Epithelial cell of proximal tubule (primary cell): ENCODE measurements at regions not wholly inside any gene's neighbourhood (a gene's known extent, or its start where the extent isn't known, plus 50 kb on each side); places are given as distances from the start of the nearest gene placed in this dataset.

Source experiments
- DNase-seq: peaks from one replicate; pipeline ENCODE4 v3.0.0-alpha.2; 2011; ENCODE audit warnings: low read depth
- H3K4me3 ChIP-seq: 2 replicates; pipeline ENCODE4 v1.5.1; 2011; ENCODE audit warnings: low read depth, mild to moderate bottlenecking, low read length
- CTCF ChIP-seq: conservative IDR thresholded peaks from 2 replicates; pipeline ENCODE4 v1.5.1; 2012; ENCODE audit warnings: low read depth, mild to moderate bottlenecking, low read length

GRCh38 chr19:30117636-30118145, 175.7 kb downstream of the URI1 start:
- DNase-seq: no peak
- H3K4me3 ChIP-seq: no peak overlapping the region
- TF ChIP-seq CTCF: no peak

- no peak overlapping the region for H3K4me3 ChIP-seq
- TF ChIP-seq CTCF: no peak
- no peak for DNase-seq
These were observed 176.2 kb downstream of the URI1 start for GRCh38 chr19:30118221-30118620.

GRCh38 chr19:30118760-30119159, 176.7 kb downstream of the URI1 start:
- H3K4me3 ChIP-seq: no peak overlapping the region
- no peak for DNase-seq
- no peak for TF ChIP-seq CTCF

GRCh38 chr19:30119180-30119908, 177.3 kb downstream of the URI1 start:
- no peak overlapping the region for H3K4me3 ChIP-seq
- TF ChIP-seq CTCF: no peak
- DNase-seq: no peak

- TF ChIP-seq CTCF: no peak
- DNase-seq: no peak
- H3K4me3 ChIP-seq: no peak overlapping the region
These were observed 178.9 kb downstream of the URI1 start for GRCh38 chr19:30120860-30121484.

- H3K4me3 ChIP-seq: no peak overlapping the region
- no peak for TF ChIP-seq CTCF
- no peak for DNase-seq
These were observed 180.4 kb downstream of the URI1 start for GRCh38 chr19:30122431-30122830.
